ENCODE measurements at regions not wholly inside any gene's neighbourhood (a gene's known extent, or its start where the extent isn't known, plus 50 kb on each side); places are given as distances from the start of the nearest gene placed in this dataset.

- H3K27ac Mint-ChIP-seq, result no peak overlapping the region
- H3K9me3 Mint-ChIP-seq, result no peaks in the 10 kb centered on the region
- no peaks in the 10 kb centered on the region for H3K27me3 Mint-ChIP-seq
- no peaks in the 10 kb centered on the region for H3K4me1 Mint-ChIP-seq (ENCODE audit: low read depth)
- no peak overlapping the region for H3K4me3 Mint-ChIP-seq
- no peaks in the 10 kb centered on the region for H3K36me3 Mint-ChIP-seq (ENCODE audit: low read depth)
Measured at GRCh38 chr7:136692221-136692620, 176.2 kb upstream of the CHRM2 start.

GRCh38 chr7:136688601-136689000 lies 179.9 kb upstream of the CHRM2 start:
- H3K27me3 Mint-ChIP-seq, result no peaks in the 10 kb centered on the region
- no peak overlapping the region for H3K4me3 Mint-ChIP-seq
- H3K36me3 Mint-ChIP-seq (ENCODE audit: low read depth), result no peaks in the 10 kb centered on the region
- H3K27ac Mint-ChIP-seq, result no peak overlapping the region
- H3K4me1 Mint-ChIP-seq (ENCODE audit: low read depth), result no peaks in the 10 kb centered on the region
- H3K9me3 Mint-ChIP-seq, result no peaks in the 10 kb centered on the region

- H3K27me3 Mint-ChIP-seq, result no peaks in the 10 kb centered on the region
- H3K9me3 Mint-ChIP-seq, result no peaks in the 10 kb centered on the region
- no peaks in the 10 kb centered on the region for H3K36me3 Mint-ChIP-seq (ENCODE audit: low read depth)
- no peak overlapping the region for H3K4me3 Mint-ChIP-seq
- H3K27ac Mint-ChIP-seq, result no peak overlapping the region
- H3K4me1 Mint-ChIP-seq (ENCODE audit: low read depth), result no peaks in the 10 kb centered on the region
Measured at GRCh38 chr7:136687693-136688322, 180.6 kb upstream of the CHRM2 start.

GRCh38 chr7:136685501-136686173 lies 182.8 kb upstream of the CHRM2 start:
- H3K36me3 Mint-ChIP-seq (ENCODE audit: low read depth), result no peaks in the 10 kb centered on the region
- H3K4me1 Mint-ChIP-seq (ENCODE audit: low read depth), result no peaks in the 10 kb centered on the region
- H3K27me3 Mint-ChIP-seq, result no peaks in the 10 kb centered on the region
- H3K4me3 Mint-ChIP-seq, result no peak overlapping the region
- H3K27ac Mint-ChIP-seq, result no peak overlapping the region
- peaks cover 3% of the 10 kb centered on the region for H3K9me3 Mint-ChIP-seq

GRCh38 chr7:136677471-136678365 lies 190.7 kb upstream of the CHRM2 start:
- no peaks in the 10 kb centered on the region for H3K36me3 Mint-ChIP-seq (ENCODE audit: low read depth)
- no peaks in the 10 kb centered on the region for H3K4me1 Mint-ChIP-seq (ENCODE audit: low read depth)
- H3K27me3 Mint-ChIP-seq, result no peaks in the 10 kb centered on the region
- H3K4me3 Mint-ChIP-seq, result no peak overlapping the region
- H3K27ac Mint-ChIP-seq, result no peak overlapping the region
- peaks cover 12% of the 10 kb centered on the region for H3K9me3 Mint-ChIP-seq

- no peaks in the 10 kb centered on the region for H3K27me3 Mint-ChIP-seq
- no peak overlapping the region for H3K27ac Mint-ChIP-seq
- no peaks in the 10 kb centered on the region for H3K36me3 Mint-ChIP-seq (ENCODE audit: low read depth)
- no peaks in the 10 kb centered on the region for H3K4me1 Mint-ChIP-seq (ENCODE audit: low read depth)
- H3K4me3 Mint-ChIP-seq, result no peak overlapping the region
- H3K9me3 Mint-ChIP-seq, result peaks cover 10% of the 10 kb centered on the region
Measured at GRCh38 chr7:136667584-136667983, 200.9 kb upstream of the CHRM2 start.

- Mint-ChIP-seq H3K4me1 (ENCODE audit: low read depth) (no peaks in the 10 kb centered on the region), H3K27me3 (no peaks in the 10 kb centered on the region), H3K36me3 (ENCODE audit: low read depth) (no peaks in the 10 kb centered on the region), H3K27ac (no peak overlapping the region), H3K4me3 (no peak overlapping the region), H3K9me3 (no peaks in the 10 kb centered on the region)
Measured at GRCh38 chr7:136665878-136666509, 202.5 kb upstream of the CHRM2 start.

GRCh38 chr7:136664537-136664936 lies 203.9 kb upstream of the CHRM2 start:
- Mint-ChIP-seq H3K4me1 (ENCODE audit: low read depth) (no peaks in the 10 kb centered on the region), H3K4me3 (no peak overlapping the region), H3K36me3 (ENCODE audit: low read depth) (no peaks in the 10 kb centered on the region), H3K9me3 (no peaks in the 10 kb centered on the region), H3K27ac (no peak overlapping the region), H3K27me3 (no peaks in the 10 kb centered on the region)

- Mint-ChIP-seq H3K27ac (no peak overlapping the region), H3K4me1 (ENCODE audit: low read depth) (no peaks in the 10 kb centered on the region), H3K4me3 (no peak overlapping the region), H3K9me3 (peaks cover 11% of the 10 kb centered on the region), H3K27me3 (no peaks in the 10 kb centered on the region), H3K36me3 (ENCODE audit: low read depth) (no peaks in the 10 kb centered on the region)
Measured at GRCh38 chr7:136657482-136657921, 210.9 kb upstream of the CHRM2 start.

GRCh38 chr7:136656516-136656915 lies 211.9 kb upstream of the CHRM2 start:
- Mint-ChIP-seq H3K9me3 (peaks cover 11% of the 10 kb centered on the region), H3K4me1 (ENCODE audit: low read depth) (no peaks in the 10 kb centered on the region), H3K4me3 (no peak overlapping the region), H3K36me3 (ENCODE audit: low read depth) (no peaks in the 10 kb centered on the region), H3K27me3 (no peaks in the 10 kb centered on the region), H3K27ac (no peak overlapping the region)

GRCh38 chr7:136655414-136655813 lies 213.0 kb upstream of the CHRM2 start:
- Mint-ChIP-seq H3K9me3 (peaks cover 14% of the 10 kb centered on the region), H3K27me3 (no peaks in the 10 kb centered on the region), H3K4me3 (no peak overlapping the region), H3K4me1 (ENCODE audit: low read depth) (no peaks in the 10 kb centered on the region), H3K36me3 (ENCODE audit: low read depth) (no peaks in the 10 kb centered on the region), H3K27ac (no peak overlapping the region)

- Mint-ChIP-seq H3K27ac (no peak overlapping the region), H3K4me3 (no peak overlapping the region), H3K36me3 (ENCODE audit: low read depth) (no peaks in the 10 kb centered on the region), H3K27me3 (no peaks in the 10 kb centered on the region), H3K4me1 (ENCODE audit: low read depth) (no peaks in the 10 kb centered on the region), H3K9me3 (peaks cover 19% of the 10 kb centered on the region)
Measured at GRCh38 chr7:136654406-136654805, 214.0 kb upstream of the CHRM2 start.

- Mint-ChIP-seq H3K9me3 (peaks cover 28% of the 10 kb centered on the region), H3K4me1 (ENCODE audit: low read depth) (no peaks in the 10 kb centered on the region), H3K4me3 (no peak overlapping the region), H3K27ac (no peak overlapping the region), H3K27me3 (no peaks in the 10 kb centered on the region), H3K36me3 (ENCODE audit: low read depth) (no peaks in the 10 kb centered on the region)
Measured at GRCh38 chr7:136652635-136653370, 215.6 kb upstream of the CHRM2 start.

- H3K4me3 Mint-ChIP-seq, result no peak overlapping the region
- H3K4me1 Mint-ChIP-seq (ENCODE audit: low read depth), result no peaks in the 10 kb centered on the region
- no peaks in the 10 kb centered on the region for H3K27me3 Mint-ChIP-seq
- H3K27ac Mint-ChIP-seq, result no peak overlapping the region
- no peaks in the 10 kb centered on the region for H3K36me3 Mint-ChIP-seq (ENCODE audit: low read depth)
- peaks cover 8% of the 10 kb centered on the region for H3K9me3 Mint-ChIP-seq
Measured at GRCh38 chr7:136640977-136641376, 227.5 kb upstream of the CHRM2 start.
